HG02763 (cell line): ENCODE measurements at regions not wholly inside any gene's neighbourhood (a gene's known extent, or its start where the extent isn't known, plus 50 kb on each side); places are given as distances from the start of the nearest gene placed in this dataset.

Source experiments
- ATAC-seq: cut with Tn5 transposase; IDR thresholded peaks from one replicate; pipeline ENCODE4 v1.9.1; 2021; ENCODE audit warnings: mild to moderate bottlenecking, moderate library complexity; ENCODE audit not compliant: unreplicated experiment

DNA sequence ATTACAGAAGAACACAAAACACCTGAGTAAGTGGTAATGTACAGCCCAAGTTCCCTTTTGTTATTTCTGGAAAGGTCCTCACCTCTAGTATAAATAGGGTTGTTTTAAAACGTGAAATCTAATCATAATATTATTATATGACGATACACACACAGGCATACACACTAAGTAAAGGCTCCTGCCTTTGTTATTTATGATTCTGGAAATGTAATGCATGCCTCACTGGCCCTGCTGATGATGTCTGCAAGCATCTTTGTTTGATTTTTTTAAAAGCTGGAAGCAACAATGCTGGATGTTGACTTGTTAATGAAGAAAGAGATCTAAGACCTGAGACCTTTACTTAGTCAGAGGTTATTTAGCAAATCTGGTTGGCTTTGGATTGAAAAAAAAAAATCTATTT lies 307.4 kb upstream of the SORCS1 start:
- no peak for ATAC-seq

GRCh38 chr10:107453561-107453960 lies 289.1 kb upstream of the SORCS1 start:
- no peak for ATAC-seq

DNA sequence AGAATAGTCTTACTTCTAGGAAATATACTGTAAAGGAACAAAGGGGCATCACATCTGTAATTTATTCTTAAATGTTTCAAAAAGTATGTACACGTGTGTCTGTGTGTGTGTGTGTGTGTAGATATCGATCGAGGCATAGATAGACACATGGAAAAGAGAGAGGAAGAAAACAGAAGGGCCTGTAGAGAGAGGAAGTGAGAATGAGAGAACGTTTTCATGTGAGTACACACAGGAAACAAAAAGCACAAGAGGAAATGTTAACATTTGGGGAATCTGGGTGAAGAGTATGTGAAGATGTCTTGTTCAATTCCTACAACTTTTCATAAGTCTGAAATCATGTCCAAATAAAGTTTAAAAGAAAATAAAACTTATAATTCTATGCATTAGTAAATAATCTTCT lies 286.5 kb upstream of the SORCS1 start:
- no peak for ATAC-seq

DNA sequence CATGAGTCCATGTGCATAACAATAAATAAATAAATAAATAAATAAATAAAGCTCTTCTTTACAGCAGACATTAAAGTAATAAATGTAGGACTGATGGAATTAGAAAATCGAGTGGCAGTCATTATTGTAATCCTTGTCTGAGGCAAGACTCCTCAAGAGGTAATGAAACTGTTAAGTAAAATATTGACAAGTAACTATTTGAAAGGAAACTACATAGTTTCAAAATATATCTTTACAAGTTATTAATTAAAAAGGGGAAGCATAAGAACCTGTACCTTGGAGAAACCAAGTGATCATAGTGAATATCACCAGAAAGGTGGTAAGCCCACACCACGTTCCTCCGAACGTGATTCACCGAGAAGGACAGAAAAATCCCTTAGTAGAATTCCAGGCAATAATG lies 285.6 kb upstream of the SORCS1 start:
- no peak for ATAC-seq

DNA sequence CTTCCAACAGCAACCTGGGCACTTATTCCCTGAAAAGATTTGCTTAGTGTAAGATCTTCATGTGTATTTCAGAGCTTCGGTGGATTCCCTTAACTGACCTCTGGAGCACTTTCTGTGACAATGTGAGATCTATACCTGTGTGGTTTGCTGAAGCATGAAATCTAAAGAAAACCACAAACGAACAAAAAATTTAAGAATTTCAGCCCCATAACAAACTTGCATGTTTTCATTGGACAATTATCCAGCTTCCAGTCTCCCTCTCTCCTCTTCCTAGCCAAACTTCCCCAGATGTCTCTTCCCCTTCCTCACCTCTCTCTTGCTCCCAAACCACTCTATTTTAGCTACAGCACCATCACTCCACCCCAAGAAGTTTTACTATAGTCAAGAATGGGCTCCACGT lies 279.9 kb upstream of the SORCS1 start:
- no peak for ATAC-seq

DNA sequence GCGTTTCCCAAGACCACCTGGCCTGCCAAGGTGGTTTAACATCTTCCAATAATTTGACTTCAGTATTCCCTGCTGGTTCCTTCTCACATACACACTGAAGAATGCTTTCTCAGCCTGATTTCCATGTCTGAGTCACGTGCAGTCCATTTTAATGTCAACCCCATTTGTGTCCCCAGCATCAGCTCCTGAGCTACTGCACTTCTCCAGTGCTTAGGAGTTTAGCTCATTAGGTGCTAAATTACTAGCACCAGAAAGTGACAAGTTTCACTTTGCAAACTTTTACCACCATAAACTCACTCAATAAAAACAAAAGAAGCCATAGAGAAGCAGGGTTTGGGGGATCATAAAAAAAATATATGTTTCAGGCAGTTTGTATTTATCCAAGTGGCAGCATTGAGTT lies 279.3 kb upstream of the SORCS1 start:
- no peak for ATAC-seq

GRCh38 chr10:107443326-107443725 lies 278.8 kb upstream of the SORCS1 start:
- ATAC-seq: no peak

- ATAC-seq: peak; percentile 89
These were observed 277.6 kb upstream of the SORCS1 start for GRCh38 chr10:107442035-107442505.

GRCh38 chr10:107440741-107441140 lies 276.2 kb upstream of the SORCS1 start:
- no peak for ATAC-seq

DNA sequence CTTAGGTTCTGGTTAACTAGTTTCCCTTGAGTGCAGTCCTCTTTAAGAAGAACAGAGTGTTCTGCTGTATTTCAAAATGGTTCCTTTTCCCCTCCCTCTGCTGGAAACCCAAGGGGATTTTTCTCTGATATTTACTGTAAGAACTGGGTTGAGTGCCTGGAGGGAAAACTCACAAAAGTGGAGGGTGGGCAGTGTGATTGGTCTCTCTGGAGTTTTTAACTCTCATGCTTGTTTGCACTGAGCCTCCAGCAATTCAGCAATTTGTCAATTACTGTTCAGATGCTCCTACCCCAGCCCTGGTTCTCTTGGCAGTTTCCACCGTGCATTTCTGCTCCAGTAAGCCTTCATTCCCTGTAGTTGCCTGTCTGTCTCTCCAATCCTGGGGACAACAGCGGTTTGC lies 273.4 kb upstream of the SORCS1 start:
- no peak for ATAC-seq

DNA sequence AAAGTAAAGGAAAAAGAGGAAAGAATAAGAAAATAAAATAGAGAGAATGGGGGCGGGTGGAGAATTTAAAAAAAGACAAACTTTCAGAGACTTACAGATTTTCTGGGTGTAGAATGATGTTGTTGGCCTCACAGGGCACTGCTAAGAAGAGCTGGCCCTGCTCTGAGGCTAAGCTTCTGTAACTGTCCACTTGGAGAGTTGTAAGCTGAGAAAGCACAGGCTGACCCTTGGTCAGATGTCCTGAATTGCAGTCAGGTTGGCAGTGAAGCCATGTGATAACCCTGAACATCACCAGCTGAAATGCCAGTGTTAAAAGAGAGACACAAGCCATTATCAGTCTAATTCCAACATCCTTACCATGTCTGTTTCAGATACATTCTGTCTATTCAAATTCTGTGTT lies 272.1 kb upstream of the SORCS1 start:
- ATAC-seq: no peak

DNA sequence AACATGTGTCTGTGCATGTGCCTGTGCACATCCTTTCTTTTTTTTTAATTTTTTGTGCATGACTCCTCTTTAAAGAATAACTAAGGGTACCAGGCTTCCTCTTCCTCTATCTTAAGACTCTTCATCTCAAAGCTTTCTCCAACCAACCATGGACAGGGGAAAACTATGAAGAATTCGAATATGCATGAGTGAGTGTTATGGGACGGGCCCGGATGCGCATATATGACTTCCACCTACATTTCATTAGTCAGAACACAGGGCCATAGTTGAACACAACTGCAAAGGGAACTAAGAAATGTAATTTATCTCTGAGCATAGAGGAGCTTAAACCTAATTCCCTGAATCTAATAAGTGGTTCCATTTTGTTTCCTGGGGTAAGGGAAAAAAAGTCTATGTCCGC lies 270.3 kb upstream of the SORCS1 start:
- ATAC-seq: no peak

- ATAC-seq: no peak
These were observed 269.7 kb upstream of the SORCS1 start for GRCh38 chr10:107434201-107434600.

DNA sequence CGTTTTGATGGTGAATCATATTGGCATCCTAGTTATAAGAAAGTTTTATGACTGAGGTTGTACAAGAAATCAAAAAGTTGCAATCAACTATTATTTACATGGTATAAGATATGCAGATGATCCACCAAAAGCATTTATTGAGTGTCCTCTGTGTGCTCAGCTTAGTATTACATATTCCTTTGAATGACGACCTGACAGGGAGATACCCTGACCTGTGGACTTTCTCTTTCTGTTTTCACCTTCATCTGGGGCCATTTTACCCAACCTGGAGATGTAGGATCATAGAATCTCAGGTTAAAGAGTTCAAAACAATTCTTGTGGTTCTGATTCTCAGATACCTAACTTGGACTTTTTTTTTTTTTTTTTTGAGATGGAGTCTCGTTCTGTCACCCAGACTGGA lies 269.1 kb upstream of the SORCS1 start:
- no peak for ATAC-seq

DNA sequence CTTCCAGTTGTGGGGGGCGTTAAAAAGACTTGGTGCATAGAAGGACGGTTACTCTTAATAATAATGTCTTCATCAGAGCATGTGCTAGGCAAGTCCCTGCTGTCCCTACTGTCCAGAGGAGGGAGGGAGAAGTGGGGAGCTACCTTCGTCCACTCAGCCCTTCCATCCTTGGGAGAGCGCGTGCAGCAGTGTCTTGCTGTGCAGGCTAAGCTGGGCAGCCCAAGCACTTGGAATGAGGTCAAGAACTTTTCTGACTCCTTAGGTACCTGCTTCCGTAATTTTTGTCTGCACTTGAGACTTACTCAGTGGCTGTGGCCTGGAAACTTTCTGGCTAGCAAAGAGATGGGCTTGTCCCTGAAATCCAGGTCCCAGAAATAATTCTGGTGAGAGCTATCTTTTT lies 265.9 kb upstream of the SORCS1 start:
- no peak for ATAC-seq

- no peak for ATAC-seq
These were observed 262.5 kb upstream of the SORCS1 start for GRCh38 chr10:107427016-107427415.

GRCh38 chr10:107425931-107426553 lies 261.5 kb upstream of the SORCS1 start:
- peak; percentile 55 for ATAC-seq

- ATAC-seq: no peak
These were observed 260.1 kb upstream of the SORCS1 start for GRCh38 chr10:107424628-107425027.

- no peak for ATAC-seq
These were observed 259.4 kb upstream of the SORCS1 start for GRCh38 chr10:107423903-107424302.

- ATAC-seq: no peak
These were observed 258.2 kb upstream of the SORCS1 start for GRCh38 chr10:107422681-107423080.

GRCh38 chr10:107420196-107420595 lies 255.7 kb upstream of the SORCS1 start:
- no peak for ATAC-seq

DNA sequence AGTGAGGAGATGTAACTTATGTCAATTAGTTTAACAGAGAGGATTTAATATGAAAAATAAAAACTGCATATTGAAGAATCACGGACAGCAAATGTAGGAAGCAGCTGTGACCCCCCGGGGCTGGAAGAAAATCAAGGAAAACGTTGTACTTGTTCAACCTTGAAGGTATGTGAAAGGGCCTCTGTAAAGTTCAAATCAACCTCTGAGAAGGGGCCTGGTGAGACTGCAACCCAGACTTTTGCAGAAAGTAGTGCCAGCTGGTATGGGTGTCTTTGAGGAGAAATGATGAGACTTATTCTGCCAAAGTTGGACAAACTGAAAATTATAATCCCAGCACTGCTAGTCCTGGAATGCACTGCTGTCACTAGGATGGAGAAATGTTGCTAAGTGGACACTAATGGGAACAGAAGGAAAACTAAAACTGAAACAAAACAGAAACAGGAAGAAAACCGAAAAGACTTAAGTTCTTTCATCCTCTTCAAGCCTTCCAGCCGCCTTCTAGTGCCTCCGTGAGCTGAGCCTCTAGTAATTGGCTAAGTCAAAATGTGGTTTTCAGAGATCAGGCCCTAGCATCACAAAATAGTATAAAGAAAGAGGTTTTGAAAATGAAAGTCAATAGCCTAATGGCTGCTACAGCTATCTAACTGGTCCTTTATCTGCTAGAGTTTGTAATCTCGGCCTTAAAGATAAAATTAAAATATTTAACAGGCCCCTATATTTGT lies 253.7 kb upstream of the SORCS1 start:
- no peak for ATAC-seq

- ATAC-seq: no peak
These were observed 252.9 kb upstream of the SORCS1 start for GRCh38 chr10:107417446-107417845.
